AG09309 (cell line): ENCODE measurements at regions not wholly inside any gene's neighbourhood (a gene's known extent, or its start where the extent isn't known, plus 50 kb on each side); places are given as distances from the start of the nearest gene placed in this dataset.

ENCODE experiments used
- DNase-seq: peaks from one replicate; pipeline ENCODE4 v3.0.0-alpha.2; 2010; ENCODE audit warnings: low read depth
- H3K4me3 ChIP-seq: 2 replicates; pipeline ENCODE4 v1.5.1; 2011; ENCODE audit warnings: mild to moderate bottlenecking, low read depth, low read length, moderate library complexity; ENCODE audit not compliant: control insufficient read depth
- CTCF ChIP-seq: IDR thresholded peaks from 2 replicates; pipeline ENCODE4 v1.5.1; 2011; ENCODE audit warnings: mild to moderate bottlenecking, low read depth, low read length, inconsistent platforms; ENCODE audit not compliant: insufficient read depth, control insufficient read depth; ENCODE audit errors: missing control alignments

GRCh38 chr17:73990290-73990689, 213.2 kb upstream of the RPL38 start:
- H3K4me3 ChIP-seq, result no peak overlapping the region
- DNase-seq, result no peak
- no peak for TF ChIP-seq CTCF

- DNase-seq, result no peak
- no peak overlapping the region for H3K4me3 ChIP-seq
- TF ChIP-seq CTCF, result no peak
Measured at GRCh38 chr17:73991260-73991659, 212.2 kb upstream of the RPL38 start.

GRCh38 chr17:73994946-73995345, 208.5 kb upstream of the RPL38 start:
- no peak overlapping the region for H3K4me3 ChIP-seq
- TF ChIP-seq CTCF, result no peak
- DNase-seq, result no peak

- no peak for DNase-seq
- no peak overlapping the region for H3K4me3 ChIP-seq
- no peak for TF ChIP-seq CTCF
Measured at GRCh38 chr17:73997059-73997458, 206.4 kb upstream of the RPL38 start.

- no peak for DNase-seq
- no peak overlapping the region for H3K4me3 ChIP-seq
- no peak for TF ChIP-seq CTCF
Measured at GRCh38 chr17:73998249-73998648, 205.2 kb upstream of the RPL38 start.

GRCh38 chr17:73998653-73999645, 204.5 kb upstream of the RPL38 start:
- no peak for DNase-seq
- no peak overlapping the region for H3K4me3 ChIP-seq
- peak; percentile 28 for TF ChIP-seq CTCF
